ENCODE measurements at regions not wholly inside any gene's neighbourhood (a gene's known extent, or its start where the extent isn't known, plus 50 kb on each side); places are given as distances from the start of the nearest gene placed in this dataset.

GRCh38 chr5:89615839-89616518, 733.0 kb upstream of the MEF2C start:
- H3K4me1 Mint-ChIP-seq = no peaks in the 10 kb centered on the region
- peaks cover 1% of the 10 kb centered on the region for H3K9me3 Mint-ChIP-seq
- no peak overlapping the region for H3K27ac Mint-ChIP-seq
- POLR2A ChIA-PET = no interaction called here
- CTCF ChIA-PET = no interaction called here
- no peak for DNase-seq
- no peaks in the 10 kb centered on the region for H3K36me3 Mint-ChIP-seq (ENCODE audit: low read depth)
- no peak overlapping the region for H3K4me3 Mint-ChIP-seq
- no peaks in the 10 kb centered on the region for H3K27me3 Mint-ChIP-seq

GRCh38 chr5:89613222-89613956, 730.4 kb upstream of the MEF2C start:
- no peak overlapping the region for H3K27ac Mint-ChIP-seq
- DNase-seq = no peak
- no peaks in the 10 kb centered on the region for H3K4me1 Mint-ChIP-seq
- no peak overlapping the region for H3K4me3 Mint-ChIP-seq
- ChIA-PET CTCF (no interaction called here), POLR2A (no interaction called here)
- H3K27me3 Mint-ChIP-seq = no peaks in the 10 kb centered on the region
- no peaks in the 10 kb centered on the region for H3K9me3 Mint-ChIP-seq
- no peaks in the 10 kb centered on the region for H3K36me3 Mint-ChIP-seq (ENCODE audit: low read depth)

DNA sequence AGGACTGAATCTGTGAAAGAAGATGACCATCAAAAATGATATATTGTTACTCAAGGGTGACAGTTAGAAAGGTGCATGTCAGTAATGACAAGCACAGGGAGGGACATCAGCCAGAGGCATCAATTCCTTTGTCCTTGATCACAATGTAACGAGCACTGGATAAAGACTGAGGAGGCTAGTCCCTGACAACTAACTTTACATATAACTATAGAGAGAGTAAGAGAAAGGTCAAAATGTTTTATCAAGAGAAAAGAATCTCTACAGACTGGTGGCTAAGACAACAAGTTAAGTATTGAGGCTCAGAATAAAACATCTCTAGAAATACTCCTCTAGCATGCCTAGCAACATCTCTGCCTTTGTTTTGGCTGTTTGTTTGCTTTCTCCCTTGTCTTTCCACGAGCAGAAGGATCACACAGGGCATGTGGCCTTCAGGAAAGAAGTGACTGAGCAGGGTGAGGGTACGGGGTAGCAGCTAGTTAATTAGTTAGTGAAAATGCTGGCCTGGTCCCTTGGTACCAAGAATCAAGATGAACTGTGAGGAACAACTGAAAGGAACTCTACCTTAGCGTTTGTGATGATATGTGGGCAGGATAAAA, 724.1 kb upstream of the MEF2C start:
- DNase-seq = no peak
- Mint-ChIP-seq H3K27me3 (no peaks in the 10 kb centered on the region), H3K4me1 (no peaks in the 10 kb centered on the region), H3K27ac (no peak overlapping the region), H3K36me3 (ENCODE audit: low read depth) (no peaks in the 10 kb centered on the region), H3K4me3 (no peak overlapping the region), H3K9me3 (no peaks in the 10 kb centered on the region)
- POLR2A ChIA-PET = no interaction called here
- CTCF ChIA-PET = no interaction called here

- ChIA-PET CTCF (no interaction called here), POLR2A (no interaction called here)
- no peak overlapping the region for H3K4me3 Mint-ChIP-seq
- H3K9me3 Mint-ChIP-seq = no peaks in the 10 kb centered on the region
- H3K36me3 Mint-ChIP-seq (ENCODE audit: low read depth) = no peaks in the 10 kb centered on the region
- no peak for DNase-seq
- H3K4me1 Mint-ChIP-seq = no peaks in the 10 kb centered on the region
- H3K27me3 Mint-ChIP-seq = no peaks in the 10 kb centered on the region
- no peak overlapping the region for H3K27ac Mint-ChIP-seq
Measured at GRCh38 chr5:89604342-89604741, 721.4 kb upstream of the MEF2C start.

GRCh38 chr5:89601880-89602279, 718.9 kb upstream of the MEF2C start:
- Mint-ChIP-seq H3K36me3 (ENCODE audit: low read depth) (no peaks in the 10 kb centered on the region), H3K4me1 (no peaks in the 10 kb centered on the region), H3K9me3 (no peaks in the 10 kb centered on the region), H3K27ac (no peak overlapping the region), H3K27me3 (no peaks in the 10 kb centered on the region), H3K4me3 (no peak overlapping the region)
- DNase-seq = no peak
- ChIA-PET CTCF (no interaction called here), POLR2A (no interaction called here)

GRCh38 chr5:89597878-89598277, 714.9 kb upstream of the MEF2C start:
- Mint-ChIP-seq H3K4me1 (no peaks in the 10 kb centered on the region), H3K4me3 (no peak overlapping the region), H3K9me3 (no peaks in the 10 kb centered on the region), H3K36me3 (ENCODE audit: low read depth) (no peaks in the 10 kb centered on the region), H3K27ac (no peak overlapping the region), H3K27me3 (no peaks in the 10 kb centered on the region)
- POLR2A ChIA-PET = no interaction called here
- no peak for DNase-seq
- CTCF ChIA-PET = no interaction called here

- no peaks in the 10 kb centered on the region for H3K4me1 Mint-ChIP-seq
- H3K27me3 Mint-ChIP-seq = no peaks in the 10 kb centered on the region
- H3K36me3 Mint-ChIP-seq (ENCODE audit: low read depth) = no peaks in the 10 kb centered on the region
- DNase-seq = no peak
- ChIA-PET POLR2A (no interaction called here), CTCF (no interaction called here)
- no peak overlapping the region for H3K4me3 Mint-ChIP-seq
- H3K27ac Mint-ChIP-seq = no peak overlapping the region
- no peaks in the 10 kb centered on the region for H3K9me3 Mint-ChIP-seq
Measured at GRCh38 chr5:89596821-89597220, 713.8 kb upstream of the MEF2C start.

GRCh38 chr5:89595056-89595455, 712.1 kb upstream of the MEF2C start:
- H3K27me3 Mint-ChIP-seq = no peaks in the 10 kb centered on the region
- H3K4me3 Mint-ChIP-seq = no peak overlapping the region
- CTCF ChIA-PET = no interaction called here
- POLR2A ChIA-PET = no interaction called here
- no peaks in the 10 kb centered on the region for H3K9me3 Mint-ChIP-seq
- H3K36me3 Mint-ChIP-seq (ENCODE audit: low read depth) = no peaks in the 10 kb centered on the region
- H3K27ac Mint-ChIP-seq = no peak overlapping the region
- H3K4me1 Mint-ChIP-seq = no peaks in the 10 kb centered on the region
- DNase-seq = no peak

GRCh38 chr5:89584339-89584956, 701.5 kb upstream of the MEF2C start:
- ChIA-PET CTCF (no interaction called here), POLR2A (no interaction called here)
- H3K4me1 Mint-ChIP-seq = no peaks in the 10 kb centered on the region
- no peak overlapping the region for H3K4me3 Mint-ChIP-seq
- peaks cover 3% of the 10 kb centered on the region for H3K9me3 Mint-ChIP-seq
- H3K27me3 Mint-ChIP-seq = no peaks in the 10 kb centered on the region
- DNase-seq = no peak
- H3K36me3 Mint-ChIP-seq (ENCODE audit: low read depth) = no peaks in the 10 kb centered on the region
- H3K27ac Mint-ChIP-seq = no peak overlapping the region

GRCh38 chr5:89583534-89583933, 700.5 kb upstream of the MEF2C start:
- no peaks in the 10 kb centered on the region for H3K27me3 Mint-ChIP-seq
- H3K4me3 Mint-ChIP-seq = no peak overlapping the region
- no peak for DNase-seq
- H3K9me3 Mint-ChIP-seq = peaks cover 3% of the 10 kb centered on the region
- CTCF ChIA-PET = no interaction called here
- no peak overlapping the region for H3K27ac Mint-ChIP-seq
- no peaks in the 10 kb centered on the region for H3K4me1 Mint-ChIP-seq
- POLR2A ChIA-PET = no interaction called here
- no peaks in the 10 kb centered on the region for H3K36me3 Mint-ChIP-seq (ENCODE audit: low read depth)

DNA sequence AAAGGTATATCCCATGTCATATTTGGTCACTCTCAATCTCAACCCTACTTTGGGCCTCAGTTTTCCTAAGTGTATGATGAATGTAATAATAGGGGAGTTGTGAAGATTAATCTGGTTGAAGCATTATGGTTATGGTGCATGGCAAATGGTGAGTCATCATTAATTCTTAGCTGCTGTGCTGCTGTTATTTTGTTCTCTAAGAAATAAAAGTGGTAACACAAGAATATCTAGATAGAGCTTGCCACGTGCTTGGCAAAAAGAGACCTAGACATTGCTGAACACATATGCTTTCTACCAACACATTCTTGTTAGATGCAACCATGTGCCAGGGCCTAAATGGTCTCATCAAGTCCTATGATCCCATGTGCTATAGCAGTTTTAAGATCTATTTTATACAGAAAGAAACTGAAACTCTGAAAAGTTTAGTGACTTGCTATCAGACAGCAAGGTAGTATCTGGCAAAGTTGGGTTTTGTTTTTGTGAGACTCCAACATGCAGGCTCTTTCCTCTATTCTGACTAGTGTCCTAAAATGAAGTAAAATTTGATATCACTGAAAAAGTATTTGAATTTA, 699.9 kb upstream of the MEF2C start:
- Mint-ChIP-seq H3K9me3 (peaks cover 3% of the 10 kb centered on the region), H3K4me1 (no peaks in the 10 kb centered on the region), H3K27ac (no peak overlapping the region), H3K36me3 (ENCODE audit: low read depth) (no peaks in the 10 kb centered on the region), H3K27me3 (no peaks in the 10 kb centered on the region), H3K4me3 (no peak overlapping the region)
- DNase-seq = no peak
- ChIA-PET POLR2A (no interaction called here), CTCF (no interaction called here)

DNA sequence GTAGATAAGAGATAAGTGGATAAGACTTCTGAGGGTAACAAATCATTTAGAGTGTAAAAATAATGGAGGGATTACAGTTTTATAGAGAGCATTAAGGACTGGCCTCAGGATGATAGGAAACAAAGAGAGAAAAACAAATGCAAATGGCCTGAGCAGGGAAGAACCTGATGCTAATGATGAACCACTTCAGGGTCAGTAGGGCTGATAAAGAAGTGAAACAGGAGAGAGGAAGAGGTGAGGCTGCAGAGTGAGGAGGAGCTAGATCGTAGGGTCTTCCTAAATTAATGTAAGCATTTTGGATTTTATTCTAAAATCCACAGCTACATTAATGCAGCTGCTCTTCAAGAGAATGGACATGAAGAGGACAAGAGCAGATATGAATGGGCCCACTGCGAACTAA, 698.0 kb upstream of the MEF2C start:
- Mint-ChIP-seq H3K36me3 (ENCODE audit: low read depth) (no peaks in the 10 kb centered on the region), H3K4me1 (no peaks in the 10 kb centered on the region), H3K27me3 (no peaks in the 10 kb centered on the region), H3K4me3 (no peak overlapping the region), H3K9me3 (peaks cover 3% of the 10 kb centered on the region), H3K27ac (no peak overlapping the region)
- DNase-seq = no peak
- ChIA-PET CTCF (no interaction called here), POLR2A (no interaction called here)

- no peak overlapping the region for H3K27ac Mint-ChIP-seq
- CTCF ChIA-PET = no interaction called here
Measured at GRCh38 chr5:89575319-89575718, 692.3 kb upstream of the MEF2C start.

More at GRCh38 chr5:89575319-89575718, 692.3 kb upstream of the MEF2C start:
- Mint-ChIP-seq H3K4me3 (no peak overlapping the region), H3K4me1 (no peaks in the 10 kb centered on the region), H3K36me3 (ENCODE audit: low read depth) (no peaks in the 10 kb centered on the region), H3K27me3 (no peaks in the 10 kb centered on the region), H3K9me3 (no peaks in the 10 kb centered on the region)
- DNase-seq = no peak
- POLR2A ChIA-PET = no interaction called here
